ENCODE measurements at regions not wholly inside any gene's neighbourhood (a gene's known extent, or its start where the extent isn't known, plus 50 kb on each side); places are given as distances from the start of the nearest gene placed in this dataset.

GRCh38 chr17:70654706-70655105 is 485.4 kb downstream of the KCNJ2 start:
- no peak for DNase-seq (ENCODE audit: low read depth)

- DNase-seq (ENCODE audit: low read depth): no peak
Observed at GRCh38 chr17:70655176-70655958, 486.0 kb downstream of the KCNJ2 start.

GRCh38 chr17:70658317-70658716 is 489.0 kb downstream of the KCNJ2 start:
- no peak for DNase-seq (ENCODE audit: low read depth)

- DNase-seq (ENCODE audit: low read depth): no peak
Observed at GRCh38 chr17:70658840-70659239, 489.5 kb downstream of the KCNJ2 start.

GRCh38 chr17:70661342-70662222 is 492.2 kb downstream of the KCNJ2 start:
- DNase-seq (ENCODE audit: low read depth): no peak

GRCh38 chr17:70668276-70668937 is 499.1 kb downstream of the KCNJ2 start:
- DNase-seq (ENCODE audit: low read depth): no peak

- no peak for DNase-seq (ENCODE audit: low read depth)
Observed at GRCh38 chr17:70668938-70669778, 499.8 kb downstream of the KCNJ2 start.

GRCh38 chr17:70674061-70674460 is 504.7 kb downstream of the KCNJ2 start:
- DNase-seq (ENCODE audit: low read depth): no peak

- no peak for DNase-seq (ENCODE audit: low read depth)
Observed at GRCh38 chr17:70675070-70675590, 505.8 kb downstream of the KCNJ2 start.

GRCh38 chr17:70677783-70678647 is 508.7 kb downstream of the KCNJ2 start:
- DNase-seq (ENCODE audit: low read depth): no peak

- no peak for DNase-seq (ENCODE audit: low read depth)
Observed at GRCh38 chr17:70678889-70679288, 509.6 kb downstream of the KCNJ2 start.

GRCh38 chr17:70683936-70684335 is 514.6 kb downstream of the KCNJ2 start:
- no peak for DNase-seq (ENCODE audit: low read depth)

- DNase-seq (ENCODE audit: low read depth): no peak
Observed at GRCh38 chr17:70687421-70687820, 518.1 kb downstream of the KCNJ2 start.

GRCh38 chr17:70691150-70691549 is 521.8 kb downstream of the KCNJ2 start:
- DNase-seq (ENCODE audit: low read depth): no peak

- no peak for DNase-seq (ENCODE audit: low read depth)
Observed at GRCh38 chr17:70699408-70699807, 530.1 kb downstream of the KCNJ2 start.

- DNase-seq (ENCODE audit: low read depth): no peak
Observed at GRCh38 chr17:70702683-70703255, 533.4 kb downstream of the KCNJ2 start.

GRCh38 chr17:70709596-70709995 is 540.3 kb downstream of the KCNJ2 start:
- DNase-seq (ENCODE audit: low read depth): no peak

GRCh38 chr17:70713694-70714093 is 544.4 kb downstream of the KCNJ2 start:
- DNase-seq (ENCODE audit: low read depth): no peak

- no peak for DNase-seq (ENCODE audit: low read depth)
Observed at GRCh38 chr17:70716551-70716950, 547.2 kb downstream of the KCNJ2 start.

GRCh38 chr17:70717042-70717441 is 547.7 kb downstream of the KCNJ2 start:
- no peak for DNase-seq (ENCODE audit: low read depth)
